WTC11 (cell line): ENCODE measurements at regions not wholly inside any gene's neighbourhood (a gene's known extent, or its start where the extent isn't known, plus 50 kb on each side); places are given as distances from the start of the nearest gene placed in this dataset.

Source experiments
- ATAC-seq: fragments of 200-7000 bp; cut with Tn5 transposase; 2 replicates; pipeline ENCODE4 v1.10.0; 2021; ENCODE audit warnings: mild to moderate bottlenecking, moderate library complexity
- CTCF ChIA-PET: fragments of 300-600 bp; sonication (Branson Sonifier 250); formaldehyde crosslinking; loops from one replicate; lab custom pipeline; 2021; ENCODE audit warnings: antibody characterized with exemption; lab: Charles Lee
- POLR2A ChIA-PET: fragments of 350-600 bp; sonication (Branson Sonifier 250); formaldehyde crosslinking; loops from one replicate; lab custom pipeline; 2021; ENCODE audit warnings: antibody characterized with exemption; lab: Charles Lee
- DNase-seq: peaks from one replicate; pipeline ENCODE4 v3.0.0; 2021; ENCODE audit warnings: low spot score
- H3K27ac Mint-ChIP-seq: 2 replicates; pipeline ENCODE4 v1.8.0; 2021; ENCODE audit warnings: mixed read lengths
- H3K27me3 Mint-ChIP-seq: 2 replicates; pipeline ENCODE4 v1.8.0; 2021; ENCODE audit warnings: low read depth, mild to moderate bottlenecking, moderate library complexity, mixed read lengths
- H3K36me3 Mint-ChIP-seq: 2 replicates; pipeline ENCODE4 v1.8.0; 2021; ENCODE audit warnings: mixed read lengths
- H3K4me1 Mint-ChIP-seq: 2 replicates; pipeline ENCODE4 v1.8.0; 2022; ENCODE audit warnings: mixed read lengths
- H3K4me3 Mint-ChIP-seq: 2 replicates; pipeline ENCODE4 v1.8.0; 2021; ENCODE audit warnings: mild to moderate bottlenecking, moderate library complexity, mixed read lengths
- H3K9me3 Mint-ChIP-seq: 2 replicates; pipeline ENCODE4 v1.8.0; 2021; ENCODE audit warnings: mixed read lengths
- AR ChIP-seq: fragments of 250-450 bp; sonication (Bioruptor Pico); IDR thresholded peaks from 2 replicates; pipeline ENCODE4 v1.9.0; 2021; ENCODE audit warnings: mild to moderate bottlenecking
- CREB1 ChIP-seq: sonication (generic); formaldehyde crosslinking; IDR thresholded peaks from 2 replicates; pipeline ENCODE4 v1.8.0; 2023; ENCODE audit warnings: mild to moderate bottlenecking, missing genetic modification reagents
- ETV6 ChIP-seq: sonication (generic); formaldehyde crosslinking; IDR thresholded peaks from 2 replicates; pipeline ENCODE4 v1.8.1; 2022; ENCODE audit warnings: mild to moderate bottlenecking, missing genetic modification reagents
- MYBL2 ChIP-seq: sonication (generic); formaldehyde crosslinking; IDR thresholded peaks from 2 replicates; pipeline ENCODE4 v1.8.1; 2023; ENCODE audit warnings: mild to moderate bottlenecking, moderate library complexity, missing genetic modification reagents
- RORB ChIP-seq: fragments of 250-450 bp; sonication (Bioruptor Pico); IDR thresholded peaks from 2 replicates; pipeline ENCODE4 v1.9.0; 2021; ENCODE audit warnings: mild to moderate bottlenecking
- TP53 ChIP-seq: sonication (generic); formaldehyde crosslinking; IDR thresholded peaks from 2 replicates; pipeline ENCODE4 v1.8.1; 2023; ENCODE audit warnings: mild to moderate bottlenecking, missing genetic modification reagents
- ZNF232 ChIP-seq: sonication (generic); formaldehyde crosslinking; IDR thresholded peaks from 2 replicates; pipeline ENCODE4 v1.8.0; 2022; ENCODE audit warnings: mild to moderate bottlenecking, missing genetic modification reagents
- ZNF396 ChIP-seq: fragments of 250-450 bp; sonication (Bioruptor Pico); IDR thresholded peaks from 2 replicates; pipeline ENCODE4 v1.8.0; 2021; ENCODE audit warnings: mild to moderate bottlenecking, moderate library complexity, borderline replicate concordance
- ZNF423 ChIP-seq: fragments of 250-450 bp; sonication (Bioruptor Pico); IDR thresholded peaks from 2 replicates; pipeline ENCODE4 v2.1.2; 2022; ENCODE audit warnings: mild to moderate bottlenecking, moderate library complexity
- ZNF532 ChIP-seq: fragments of 250-450 bp; sonication (Bioruptor Pico); IDR thresholded peaks from 2 replicates; pipeline ENCODE4 v1.9.0; 2021; ENCODE audit warnings: mild to moderate bottlenecking, borderline replicate concordance
- TF ChIP-seq, protein P1 (sequence below): sonication (generic); formaldehyde crosslinking; IDR thresholded peaks from 2 replicates; pipeline ENCODE4 v1.8.0; 2022; ENCODE audit warnings: mild to moderate bottlenecking, missing genetic modification reagents
- TF ChIP-seq, protein P2 (sequence below): sonication (generic); formaldehyde crosslinking; conservative IDR thresholded peaks from 2 replicates; pipeline ENCODE4 v1.8.1; 2023; ENCODE audit warnings: mild to moderate bottlenecking, low read depth, missing genetic modification reagents, moderate library complexity
- TF ChIP-seq, protein P3 (sequence below): fragments of 250-450 bp; sonication (Bioruptor Pico); IDR thresholded peaks from 2 replicates; pipeline ENCODE4 v1.9.0; 2021; ENCODE audit warnings: moderate library complexity, mild to moderate bottlenecking, inconsistent platforms, borderline replicate concordance

GRCh38 chr10:131790021-131790420 is 110.8 kb upstream of the PPP2R2D start (continued):
- TF ChIP-seq CREB1 (CRISPR knock-in tag) (no peak), ETV6 (no peak), RORB (CRISPR knock-in tag) (no peak), TP53 (no peak), MYBL2 (CRISPR knock-in tag) (no peak), ZNF396 (CRISPR knock-in tag) (no peak), ZNF423 (CRISPR knock-in tag) (no peak)
- TF ChIP-seq, protein P1, sequence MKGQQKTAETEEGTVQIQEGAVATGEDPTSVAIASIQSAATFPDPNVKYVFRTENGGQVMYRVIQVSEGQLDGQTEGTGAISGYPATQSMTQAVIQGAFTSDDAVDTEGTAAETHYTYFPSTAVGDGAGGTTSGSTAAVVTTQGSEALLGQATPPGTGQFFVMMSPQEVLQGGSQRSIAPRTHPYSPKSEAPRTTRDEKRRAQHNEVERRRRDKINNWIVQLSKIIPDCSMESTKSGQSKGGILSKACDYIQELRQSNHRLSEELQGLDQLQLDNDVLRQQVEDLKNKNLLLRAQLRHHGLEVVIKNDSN = peak; percentile 81
- TF ChIP-seq, protein P2, sequence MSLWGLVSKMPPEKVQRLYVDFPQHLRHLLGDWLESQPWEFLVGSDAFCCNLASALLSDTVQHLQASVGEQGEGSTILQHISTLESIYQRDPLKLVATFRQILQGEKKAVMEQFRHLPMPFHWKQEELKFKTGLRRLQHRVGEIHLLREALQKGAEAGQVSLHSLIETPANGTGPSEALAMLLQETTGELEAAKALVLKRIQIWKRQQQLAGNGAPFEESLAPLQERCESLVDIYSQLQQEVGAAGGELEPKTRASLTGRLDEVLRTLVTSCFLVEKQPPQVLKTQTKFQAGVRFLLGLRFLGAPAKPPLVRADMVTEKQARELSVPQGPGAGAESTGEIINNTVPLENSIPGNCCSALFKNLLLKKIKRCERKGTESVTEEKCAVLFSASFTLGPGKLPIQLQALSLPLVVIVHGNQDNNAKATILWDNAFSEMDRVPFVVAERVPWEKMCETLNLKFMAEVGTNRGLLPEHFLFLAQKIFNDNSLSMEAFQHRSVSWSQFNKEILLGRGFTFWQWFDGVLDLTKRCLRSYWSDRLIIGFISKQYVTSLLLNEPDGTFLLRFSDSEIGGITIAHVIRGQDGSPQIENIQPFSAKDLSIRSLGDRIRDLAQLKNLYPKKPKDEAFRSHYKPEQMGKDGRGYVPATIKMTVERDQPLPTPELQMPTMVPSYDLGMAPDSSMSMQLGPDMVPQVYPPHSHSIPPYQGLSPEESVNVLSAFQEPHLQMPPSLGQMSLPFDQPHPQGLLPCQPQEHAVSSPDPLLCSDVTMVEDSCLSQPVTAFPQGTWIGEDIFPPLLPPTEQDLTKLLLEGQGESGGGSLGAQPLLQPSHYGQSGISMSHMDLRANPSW (CRISPR knock-in tag) = no peak
- TF ChIP-seq, all 79 proteins: peak for 3

DNA sequence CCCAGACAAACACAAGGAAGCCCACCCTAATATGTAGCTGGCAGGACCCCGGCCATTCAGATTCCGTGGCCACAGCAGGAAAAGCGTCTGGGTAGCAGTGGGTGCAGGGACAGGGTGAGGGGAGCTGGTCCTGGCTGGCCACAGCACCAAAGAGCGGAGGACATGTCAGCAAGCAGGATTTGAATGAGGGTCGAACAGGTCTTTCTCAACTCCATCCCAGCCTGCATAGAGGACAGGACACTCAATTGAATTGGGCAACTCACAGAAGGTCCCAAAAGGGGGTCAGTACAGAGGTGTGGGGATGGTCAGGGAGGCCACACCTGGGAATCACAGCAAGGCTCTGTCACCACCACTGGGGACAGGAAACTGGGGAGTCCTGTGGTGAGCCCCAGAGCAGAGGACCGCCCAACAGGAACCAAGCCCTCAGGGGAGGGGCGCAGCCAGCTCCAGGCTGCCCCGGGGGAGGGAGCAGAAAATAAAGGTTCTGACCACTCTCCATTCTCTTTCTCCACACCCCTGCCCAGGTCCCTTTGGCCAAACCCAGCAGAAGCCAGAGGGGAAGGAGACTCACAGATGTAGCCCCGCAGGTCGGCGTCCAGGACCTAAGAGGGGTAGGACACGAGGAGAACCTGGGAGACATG is 108.7 kb upstream of the PPP2R2D start:
- Mint-ChIP-seq H3K36me3 (peaks cover 21% of the 10 kb centered on the region), H3K9me3 (peaks cover 28% of the 10 kb centered on the region), H3K27me3 (peaks cover 6% of the 10 kb centered on the region), H3K4me1 (peaks cover 18% of the 10 kb centered on the region), H3K4me3 (no peak overlapping the region), H3K27ac (no peak overlapping the region)
- TF ChIP-seq AR = no peak
- no peak for TF ChIP-seq ZNF532 (CRISPR knock-in tag)
- TF ChIP-seq, protein P3, sequence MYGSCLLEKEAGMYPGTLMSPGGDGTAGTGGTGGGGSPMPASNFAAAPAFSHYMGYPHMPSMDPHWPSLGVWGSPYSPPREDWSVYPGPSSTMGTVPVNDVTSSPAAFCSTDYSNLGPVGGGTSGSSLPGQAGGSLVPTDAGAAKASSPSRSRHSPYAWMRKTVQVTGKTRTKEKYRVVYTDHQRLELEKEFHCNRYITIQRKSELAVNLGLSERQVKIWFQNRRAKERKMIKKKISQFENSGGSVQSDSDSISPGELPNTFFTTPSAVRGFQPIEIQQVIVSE (CRISPR knock-in tag) = no peak
- TF ChIP-seq ZNF232 (CRISPR knock-in tag) = no peak
- ChIA-PET POLR2A (no interaction called here), CTCF (no interaction called here)
- ATAC-seq = no peak
- DNase-seq = no peak
